Mesenchymal stem cell (in vitro differentiated cells and primary cell): ENCODE measurements at regions not wholly inside any gene's neighbourhood (a gene's known extent, or its start where the extent isn't known, plus 50 kb on each side); places are given as distances from the start of the nearest gene placed in this dataset. TPM values are rescaled to one million over a fixed set of nuclear protein-coding genes. Genes with fewer than 3 reads are reported as not detected.

ENCODE experiments used
- DNase-seq: peaks from one replicate; pipeline ENCODE4 v3.0.0-alpha.2; 2013
- H2AFZ ChIP-seq: one replicate; pipeline ENCODE4 v1.6.1; 2013; ENCODE audit warnings: low read depth, mild to moderate bottlenecking, control low read depth, inconsistent platforms, low read length, moderate library complexity
- H2AK5ac ChIP-seq: 2 replicates; pipeline ENCODE4 v1.6.1; 2013; ENCODE audit warnings: low read length, moderate library complexity, mild to moderate bottlenecking, inconsistent platforms; ENCODE audit not compliant: severe bottlenecking
- H2BK120ac ChIP-seq: one replicate; pipeline ENCODE4 v1.6.1; 2013; ENCODE audit warnings: low read depth, mild to moderate bottlenecking, inconsistent platforms, low read length, moderate library complexity
- H2BK12ac ChIP-seq, 2 experiments: one replicate each; pipeline ENCODE4 v1.6.1; 2013; ENCODE audit warnings: inconsistent platforms in 2 of 2, low read length in 2 of 2, mild to moderate bottlenecking in 2 of 2, moderate library complexity in 2 of 2, control low read depth in 1 of 2
- H2BK15ac ChIP-seq: one replicate; pipeline ENCODE4 v1.6.1; 2013; ENCODE audit warnings: mild to moderate bottlenecking, low read depth, inconsistent platforms; ENCODE audit not compliant: poor library complexity, severe bottlenecking
- H2BK5ac ChIP-seq: 2 replicates; pipeline ENCODE4 v1.6.1; 2013; ENCODE audit warnings: low read depth, mild to moderate bottlenecking, low read length, control low read depth, inconsistent platforms; ENCODE audit not compliant: poor library complexity, severe bottlenecking
- H3K14ac ChIP-seq, 2 experiments: one replicate each; pipeline ENCODE4 v1.6.1; 2013; ENCODE audit warnings: inconsistent platforms in 2 of 2, low read length in 2 of 2, control low read depth in 1 of 2, mild to moderate bottlenecking in 1 of 2, moderate library complexity in 1 of 2
- H3K18ac ChIP-seq, 2 experiments: one replicate each; pipeline ENCODE4 v1.6.1; 2013; ENCODE audit warnings: inconsistent platforms in 2 of 2, low read length in 2 of 2, control low read depth in 1 of 2, low read depth in 1 of 2, mild to moderate bottlenecking in 1 of 2
- H3K23ac ChIP-seq, 2 experiments: one replicate each; pipeline ENCODE4 v1.6.1; 2013; ENCODE audit warnings: inconsistent platforms in 2 of 2, low read length in 2 of 2, mild to moderate bottlenecking in 2 of 2, moderate library complexity in 2 of 2, control low read depth in 1 of 2
- H3K27ac ChIP-seq: 2 replicates; pipeline ENCODE4 v1.5.1; 2013; ENCODE audit warnings: mild to moderate bottlenecking, moderate library complexity, low read length, control low read depth, inconsistent platforms; ENCODE audit not compliant: poor library complexity, severe bottlenecking
- H3K27me3 ChIP-seq, 2 experiments: 2 replicates each; pipeline versions ENCODE4 v1.6.1 to v1.7.0; 2013; ENCODE audit warnings: low read length in 2 of 2, mild to moderate bottlenecking in 2 of 2, moderate library complexity in 2 of 2, control low read depth in 1 of 2, inconsistent platforms in 1 of 2; ENCODE audit not compliant: control insufficient read depth in 1 of 2, insufficient read depth in 1 of 2
- H3K36me3 ChIP-seq, 2 experiments: 2 replicates each; pipeline versions ENCODE4 v1.6.1 to v1.7.0; 2013; ENCODE audit warnings: low read length in 2 of 2, control low read depth in 1 of 2, inconsistent platforms in 1 of 2, low read depth in 1 of 2, mild to moderate bottlenecking in 1 of 2; ENCODE audit not compliant: insufficient read depth in 2 of 2, control insufficient read depth in 1 of 2
- H3K4ac ChIP-seq, 2 experiments: one replicate each; pipeline ENCODE4 v1.6.1; 2013; ENCODE audit warnings: inconsistent platforms in 2 of 2, low read length in 2 of 2, mild to moderate bottlenecking in 2 of 2, moderate library complexity in 2 of 2, control low read depth in 1 of 2, low read depth in 1 of 2
- H3K4me1 ChIP-seq: 2 replicates; pipeline ENCODE4 v1.6.1; 2013; ENCODE audit warnings: low read depth, low read length, control low read depth; ENCODE audit not compliant: control insufficient read depth, insufficient read depth
- H3K4me2 ChIP-seq: 2 replicates; pipeline ENCODE4 v1.6.1; 2013; ENCODE audit warnings: low read length, mild to moderate bottlenecking, inconsistent platforms; ENCODE audit not compliant: poor library complexity, severe bottlenecking
- H3K4me3 ChIP-seq, 2 experiments: 2 replicates each; pipeline versions ENCODE4 v1.5.1 to v1.7.0; 2013; ENCODE audit warnings: low read length in 2 of 2, mild to moderate bottlenecking in 2 of 2, control low read depth in 1 of 2, low read depth in 1 of 2; ENCODE audit not compliant: insufficient read depth in 1 of 2
- H3K79me1 ChIP-seq: replicated peaks from 2 replicates; pipeline ENCODE4 v1.6.1; 2013; ENCODE audit warnings: mild to moderate bottlenecking, control low read depth, low read length, inconsistent platforms; ENCODE audit not compliant: poor library complexity, severe bottlenecking
- H3K9ac ChIP-seq: 2 replicates; pipeline ENCODE4 v1.7.0; 2013; ENCODE audit warnings: mild to moderate bottlenecking, low read length, moderate library complexity
- H3K9me3 ChIP-seq: 2 replicates; pipeline ENCODE4 v1.7.0; 2013; ENCODE audit warnings: mild to moderate bottlenecking, low read length; ENCODE audit not compliant: control insufficient read depth
- H4K8ac ChIP-seq: one replicate; pipeline ENCODE4 v1.6.1; 2013; ENCODE audit warnings: inconsistent platforms, mild to moderate bottlenecking, low read length, moderate library complexity
- H4K91ac ChIP-seq: one replicate; pipeline ENCODE4 v1.6.1; 2013; ENCODE audit warnings: mild to moderate bottlenecking, low read length, inconsistent platforms
- WGBS: methylation state at CpG from one replicate; pipeline ENCODE4 v1.1.7; 2013; ENCODE audit warnings: mixed read lengths; 5-methylcytosine and 5-hydroxymethylcytosine counted together
- small RNA-seq: library from polyadenylated mRNA; stranded (forward); fragments of <200 nt; extraction: miRNeasy Mini kit (QIAGEN cat#:217004); gene quantifications from one replicate; pipeline ENCODE3, GENCODE V24; 2013; ENCODE audit warnings: low read depth

DNA sequence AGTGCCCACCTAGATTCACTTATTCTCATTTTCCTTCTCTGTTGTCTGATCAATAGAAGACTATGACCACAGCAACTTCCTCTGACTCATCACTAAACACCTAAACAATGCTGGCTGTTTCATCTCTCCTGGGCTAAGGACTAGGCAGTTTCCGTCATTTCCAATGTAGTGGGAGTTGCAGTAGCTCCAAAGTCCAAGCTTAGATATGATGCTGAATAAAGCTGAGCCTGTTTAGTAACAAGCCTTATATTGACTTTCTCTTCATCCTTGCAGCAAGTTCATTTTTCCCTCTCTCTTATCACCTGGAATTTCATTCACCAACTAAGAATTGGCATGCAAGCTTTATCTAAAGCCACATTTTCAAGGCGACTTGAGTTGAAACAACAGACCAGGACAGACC, 53.5 kb upstream of the PCDH9 start:
- H3K9ac ChIP-seq = no peak overlapping the region
- no peak overlapping the region for H3K4me2 ChIP-seq
- H3K18ac ChIP-seq = no peak overlapping the region
- DNase-seq = peak; percentile 52
- no peak overlapping the region for H2BK5ac ChIP-seq
- no peak overlapping the region for H4K8ac ChIP-seq
- no peak overlapping the region for H2AK5ac ChIP-seq
- no peak overlapping the region for H3K27ac ChIP-seq
- H3K4me3 ChIP-seq = no peak overlapping the region
- no peak overlapping the region for H2BK120ac ChIP-seq
- no peaks in the 10 kb centered on the region for H3K27me3 ChIP-seq
- WGBS = 87% methylated on average over 2 of the region's 2 CpGs
- no peaks in the 10 kb centered on the region for H3K79me1 ChIP-seq
- H3K14ac ChIP-seq = no peak overlapping the region
- H3K4me1 ChIP-seq = peaks cover 6% of the 10 kb centered on the region
- H3K9me3 ChIP-seq = peaks cover 2% of the 10 kb centered on the region
- no peak overlapping the region for H2BK12ac ChIP-seq
- H2BK15ac ChIP-seq = no peak overlapping the region
- H2AFZ ChIP-seq = no peak overlapping the region
- H3K36me3 ChIP-seq = no peaks in the 10 kb centered on the region
- H3K4ac ChIP-seq = no peak overlapping the region
- H3K23ac ChIP-seq = no peak overlapping the region
- no peak overlapping the region for H4K91ac ChIP-seq

GRCh38 chr13:67281466-67281865, 51.3 kb upstream of the PCDH9 start:
- Histone ChIP-seq H3K27ac (no peak overlapping the region), H2BK15ac (no peak overlapping the region), H3K14ac (no peak overlapping the region), H3K18ac (no peak overlapping the region), H3K79me1 (no peaks in the 10 kb centered on the region), H2AFZ (no peak overlapping the region), H3K4me3 (no peak overlapping the region), H3K4me1 (peaks cover 6% of the 10 kb centered on the region), H3K36me3 (no peaks in the 10 kb centered on the region), H2BK120ac (no peak overlapping the region), H3K4me2 (no peak overlapping the region), H3K23ac (no peak overlapping the region), H3K4ac (no peak overlapping the region), H4K91ac (no peak overlapping the region), H2BK12ac (no peak overlapping the region), H3K9ac (no peak overlapping the region), H4K8ac (no peak overlapping the region), H2AK5ac (no peak overlapping the region), H3K9me3 (no peaks in the 10 kb centered on the region), H2BK5ac (no peak overlapping the region), H3K27me3 (no peaks in the 10 kb centered on the region)
- WGBS = 76% methylated on average over 2 of the region's 2 CpGs
- DNase-seq = no peak

Small RNA genes lying in the stretch of these regions (small RNA-seq; reads per million reads assigned to genes)
- gene RN7SL761P (not detected), gene RPL37P21 (not detected), gene RPS3AP52 (not detected), gene SNRPFP3 (not detected)
